Mesothelial cell of epicardium (in vitro differentiated cells): ENCODE measurements at regions not wholly inside any gene's neighbourhood (a gene's known extent, or its start where the extent isn't known, plus 50 kb on each side); places are given as distances from the start of the nearest gene placed in this dataset.

Source experiments
- DNase-seq, 2 experiments: peaks; one replicate each; pipeline ENCODE4 v3.0.0; 2021; ENCODE audit warnings: low spot score in 2 of 2; ENCODE audit not compliant: unreplicated experiment in 2 of 2
- H3K27ac Mint-ChIP-seq: 2 replicates; pipeline ENCODE4 v1.8.0; 2021; ENCODE audit warnings: mixed read lengths
- H3K27me3 Mint-ChIP-seq: 2 replicates; pipeline ENCODE4 v1.8.0; 2021; ENCODE audit warnings: low read depth, mixed read lengths
- H3K36me3 Mint-ChIP-seq: 2 replicates; pipeline ENCODE4 v1.8.0; 2021; ENCODE audit warnings: mixed read lengths
- H3K4me1 Mint-ChIP-seq: 2 replicates; pipeline ENCODE4 v1.8.0; 2021; ENCODE audit warnings: mixed read lengths
- H3K4me3 Mint-ChIP-seq: 2 replicates; pipeline ENCODE4 v1.8.0; 2021; ENCODE audit warnings: mild to moderate bottlenecking, moderate library complexity, mixed read lengths
- H3K9me3 Mint-ChIP-seq: 2 replicates; pipeline ENCODE4 v1.8.0; 2021; ENCODE audit warnings: mixed read lengths
- CTCF ChIP-seq: fragments of 200-600 bp; sonication (generic); IDR thresholded peaks from one replicate; pipeline ENCODE4 v1.5.0; 2021; ENCODE audit warnings: antibody characterized with exemption; ENCODE audit not compliant: unreplicated experiment

DNA sequence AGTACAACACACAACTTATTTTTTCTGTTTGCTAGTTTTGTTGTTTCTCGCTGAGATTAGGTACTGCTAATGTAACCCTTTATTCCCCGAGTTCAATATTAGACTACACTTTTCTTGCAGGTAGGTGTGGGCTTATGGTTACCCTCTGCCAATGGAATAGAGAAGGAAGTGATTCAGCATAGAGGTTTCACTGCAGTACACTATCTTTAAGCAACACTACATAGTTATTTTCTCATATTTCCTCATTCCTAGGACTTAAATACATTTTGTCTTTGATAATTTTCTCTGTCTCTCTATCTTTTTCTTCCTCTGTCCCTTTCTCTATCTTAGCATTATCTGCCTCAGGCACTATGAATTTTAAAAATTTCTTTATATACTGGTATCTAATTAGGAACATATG, 791.0 kb downstream of the FAM181B start:
- no peak for TF ChIP-seq CTCF
- DNase-seq: no peak
- Mint-ChIP-seq H3K4me1 (peaks cover 2% of the 10 kb centered on the region), H3K4me3 (no peak overlapping the region), H3K9me3 (peaks cover 14% of the 10 kb centered on the region), H3K27ac (no peak overlapping the region), H3K36me3 (no peaks in the 10 kb centered on the region), H3K27me3 (no peaks in the 10 kb centered on the region)

- H3K4me3 Mint-ChIP-seq: no peak overlapping the region
- H3K36me3 Mint-ChIP-seq: no peaks in the 10 kb centered on the region
- no peak for TF ChIP-seq CTCF
- H3K27ac Mint-ChIP-seq: no peak overlapping the region
- no peaks in the 10 kb centered on the region for H3K27me3 Mint-ChIP-seq
- H3K9me3 Mint-ChIP-seq: peaks cover 14% of the 10 kb centered on the region
- no peaks in the 10 kb centered on the region for H3K4me1 Mint-ChIP-seq
- DNase-seq: no peak
Observed at GRCh38 chr11:81941998-81942397, 791.7 kb downstream of the FAM181B start.

- Mint-ChIP-seq H3K27ac (no peak overlapping the region), H3K4me1 (no peaks in the 10 kb centered on the region), H3K27me3 (no peaks in the 10 kb centered on the region), H3K4me3 (no peak overlapping the region), H3K9me3 (peaks cover 4% of the 10 kb centered on the region), H3K36me3 (no peaks in the 10 kb centered on the region)
- no peak for DNase-seq
- no peak for TF ChIP-seq CTCF
Observed at GRCh38 chr11:81932303-81932702, 801.4 kb downstream of the FAM181B start.

DNA sequence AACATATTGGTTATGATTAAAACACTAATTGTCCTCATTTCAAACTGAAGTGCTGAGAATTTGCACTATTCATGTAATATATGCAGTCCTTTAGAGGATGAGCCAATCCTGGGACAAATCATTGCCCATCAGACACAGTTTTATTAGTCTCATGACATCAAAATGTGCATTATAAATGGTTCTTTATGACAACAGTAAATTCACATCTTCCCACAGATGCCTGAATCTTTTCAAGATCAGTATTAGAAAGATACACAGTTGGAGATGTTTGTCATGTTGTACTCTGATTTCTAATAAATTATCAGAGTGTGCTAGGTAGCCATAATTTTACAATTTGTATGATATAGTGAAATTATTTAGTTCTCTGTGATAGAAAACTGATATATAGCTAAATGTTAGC, 813.5 kb downstream of the FAM181B start:
- Mint-ChIP-seq H3K27ac (no peak overlapping the region), H3K9me3 (peaks cover 12% of the 10 kb centered on the region), H3K36me3 (no peaks in the 10 kb centered on the region), H3K4me3 (no peak overlapping the region), H3K27me3 (no peaks in the 10 kb centered on the region), H3K4me1 (no peaks in the 10 kb centered on the region)
- TF ChIP-seq CTCF: no peak
- DNase-seq: no peak

- Mint-ChIP-seq H3K27me3 (no peaks in the 10 kb centered on the region), H3K4me3 (no peak overlapping the region), H3K36me3 (no peaks in the 10 kb centered on the region), H3K9me3 (peaks cover 12% of the 10 kb centered on the region), H3K4me1 (peaks cover 7% of the 10 kb centered on the region), H3K27ac (no peak overlapping the region)
- no peak for DNase-seq
- TF ChIP-seq CTCF: no peak
Observed at GRCh38 chr11:81916451-81916850, 817.2 kb downstream of the FAM181B start.

DNA sequence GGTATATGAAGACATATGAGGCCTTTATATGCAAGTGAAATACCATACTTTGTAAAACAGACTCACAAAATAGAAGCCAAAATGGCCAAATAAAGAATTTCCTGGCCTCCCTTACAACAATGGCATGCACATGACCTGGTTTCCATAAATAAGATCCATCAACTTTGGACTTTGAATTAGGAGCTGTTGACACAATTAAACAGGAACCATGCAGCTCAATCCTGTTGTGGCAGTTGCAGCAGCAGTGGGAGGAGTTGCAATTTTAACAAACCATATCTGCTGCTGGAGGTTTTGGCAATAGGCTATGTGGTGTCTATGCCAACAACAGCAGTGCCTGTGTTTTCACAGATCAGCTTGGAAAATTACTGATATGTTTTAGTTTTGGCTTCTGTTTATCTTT, 818.6 kb downstream of the FAM181B start:
- Mint-ChIP-seq H3K27me3 (no peaks in the 10 kb centered on the region), H3K9me3 (peaks cover 12% of the 10 kb centered on the region), H3K4me1 (peaks cover 7% of the 10 kb centered on the region), H3K4me3 (no peak overlapping the region), H3K36me3 (no peaks in the 10 kb centered on the region), H3K27ac (no peak overlapping the region)
- no peak for DNase-seq
- no peak for TF ChIP-seq CTCF
